ENCODE measurements at regions not wholly inside any gene's neighbourhood (a gene's known extent, or its start where the extent isn't known, plus 50 kb on each side); places are given as distances from the start of the nearest gene placed in this dataset.

- Histone ChIP-seq H3K9ac (ENCODE audit: low read depth in 2 of 2, low read length in 2 of 2) (no peak overlapping the region), H3K27ac (no peak overlapping the region), H3K4me3 (no peak overlapping the region), H3K9me3 (no peaks in the 10 kb centered on the region), H3K36me3 (no peaks in the 10 kb centered on the region), H3K4me1 (peaks cover 2% of the 10 kb centered on the region), H3K27me3 (no peaks in the 10 kb centered on the region)
- intact Hi-C loops (cut with DNase I), result no loop called here
- no peak for TF ChIP-seq CTCF (IDR thresholded peaks at IDR 0.05)
- no peak for DNase-seq
These were observed 77.2 kb downstream of the ARL6IP4 start for GRCh38 chr12:123057513-123058265.

- TF ChIP-seq CTCF (IDR thresholded peaks at IDR 0.05), result no peak
- Histone ChIP-seq H3K27me3 (no peaks in the 10 kb centered on the region), H3K9me3 (no peaks in the 10 kb centered on the region), H3K4me3 (no peak overlapping the region), H3K4me1 (no peaks in the 10 kb centered on the region), H3K36me3 (no peaks in the 10 kb centered on the region), H3K9ac (ENCODE audit: low read depth in 2 of 2, low read length in 2 of 2) (no peak overlapping the region), H3K27ac (no peak overlapping the region)
- intact Hi-C loops (cut with DNase I), result no loop called here
- no peak for DNase-seq
These were observed 76.2 kb downstream of the ARL6IP4 start for GRCh38 chr12:123056709-123057108.

- no peak for DNase-seq
- Histone ChIP-seq H3K36me3 (no peaks in the 10 kb centered on the region), H3K27ac (no peak overlapping the region), H3K27me3 (no peaks in the 10 kb centered on the region), H3K4me3 (no peak overlapping the region), H3K9ac (ENCODE audit: low read depth in 2 of 2, low read length in 2 of 2) (no peak overlapping the region), H3K4me1 (no peaks in the 10 kb centered on the region), H3K9me3 (no peaks in the 10 kb centered on the region)
- intact Hi-C loops (cut with DNase I), result no loop called here
- no peak for TF ChIP-seq CTCF (IDR thresholded peaks at IDR 0.05)
These were observed 75.6 kb downstream of the ARL6IP4 start for GRCh38 chr12:123056053-123056452.

GRCh38 chr12:123055281-123055766 lies 74.8 kb downstream of the ARL6IP4 start:
- Histone ChIP-seq H3K9ac (ENCODE audit: low read depth in 2 of 2, low read length in 2 of 2) (no peak overlapping the region), H3K27ac (no peak overlapping the region), H3K4me3 (no peak overlapping the region), H3K4me1 (no peaks in the 10 kb centered on the region), H3K9me3 (no peaks in the 10 kb centered on the region), H3K36me3 (no peaks in the 10 kb centered on the region), H3K27me3 (no peaks in the 10 kb centered on the region)
- TF ChIP-seq CTCF (IDR thresholded peaks at IDR 0.05), result no peak
- DNase-seq, result no peak
- intact Hi-C loops (cut with DNase I), result no loop called here

GRCh38 chr12:123054371-123054770 lies 73.9 kb downstream of the ARL6IP4 start:
- TF ChIP-seq CTCF (IDR thresholded peaks at IDR 0.05), result no peak
- DNase-seq, result no peak
- Histone ChIP-seq H3K27me3 (no peaks in the 10 kb centered on the region), H3K4me3 (no peak overlapping the region), H3K36me3 (no peaks in the 10 kb centered on the region), H3K9me3 (no peaks in the 10 kb centered on the region), H3K4me1 (no peaks in the 10 kb centered on the region), H3K9ac (ENCODE audit: low read depth in 2 of 2, low read length in 2 of 2) (no peak overlapping the region), H3K27ac (no peak overlapping the region)
- intact Hi-C loops (cut with DNase I), result no loop called here

Measured in colonic mucosa (tissue), 4 donors.